A549 (cell line): ENCODE measurements at regions not wholly inside any gene's neighbourhood (a gene's known extent, or its start where the extent isn't known, plus 50 kb on each side); places are given as distances from the start of the nearest gene placed in this dataset.

Source experiments
- ATAC-seq, 2 experiments: fragments of 200-7000 bp in 1 of 2; fragments of >200 bp in 1 of 2; cut with Nextera tagmentation in 1 of 2; cut with Tn5 transposase in 1 of 2; 3 replicates each; pipeline versions ENCODE4 v1.8.0 to v1.9.1; 2018 to 2020; ENCODE audit warnings: mild to moderate bottlenecking in 1 of 2, moderate library complexity in 1 of 2
- CTCF ChIA-PET: fragments of 300-600 bp; sonication (Branson Sonifier 250); formaldehyde crosslinking; extraction: SDS; loops from one replicate; lab custom pipeline; 2021; ENCODE audit warnings: antibody characterized with exemption, inconsistent platforms; lab: Yijun Ruan, JAX
- POLR2A ChIA-PET: fragments of 350-600 bp; formaldehyde crosslinking; extraction: SDS; loops from one replicate; lab custom pipeline; 2021; ENCODE audit warnings: antibody characterized with exemption, inconsistent platforms; lab: Yijun Ruan, JAX
- DNase-seq, 2 experiments: peaks; one replicate each; pipeline versions ENCODE4 v3.0.0 to v3.0.0-alpha.2; 2011 to 2016; ENCODE audit warnings: low read depth in 1 of 2, low spot score in 1 of 2
- FAIRE-seq: peaks from 2 replicates; lab custom pipeline; 2011; peaks lifted over from hg19 to GRCh38; lab: Jason Lieb, UNC
- H3K27ac ChIP-seq, 2 experiments: fragments of >200 bp; sonication (Bioruptor Twin); formaldehyde crosslinking; 3 replicates each; pipeline ENCODE4 v1.5.1; 2016 to 2017
- H3K4me1 ChIP-seq: fragments of >200 bp; sonication (Bioruptor Twin); formaldehyde crosslinking; 3 replicates; pipeline ENCODE4 v1.6.1; 2016
- H3K4me2 ChIP-seq: fragments of >200 bp; sonication (Bioruptor Twin); formaldehyde crosslinking; 3 replicates; pipeline ENCODE4 v1.6.1; 2016
- H3K4me3 ChIP-seq: fragments of >200 bp; sonication (Bioruptor Twin); formaldehyde crosslinking; 3 replicates; pipeline ENCODE4 v1.5.1; 2016
- H3K9me3 ChIP-seq: fragments of >200 bp; sonication (Bioruptor Twin); formaldehyde crosslinking; 3 replicates; pipeline ENCODE4 v1.6.1; 2016
- CBX8 ChIP-seq: fragments of 200-600 bp; sonication (generic); IDR thresholded peaks from 2 replicates; pipeline ENCODE4 v1.6.1; 2016
- CHD2 ChIP-seq: fragments of 150-350 bp; IDR thresholded peaks from 2 replicates; pipeline ENCODE4 v1.6.1; 2014; ENCODE audit warnings: low read length; ENCODE audit not compliant: partially characterized antibody
- CHD4 ChIP-seq: fragments of 200-600 bp; sonication (generic); IDR thresholded peaks from 2 replicates; pipeline ENCODE4 v1.6.1; 2016; ENCODE audit warnings: antibody characterized with exemption, mild to moderate bottlenecking, borderline replicate concordance
- FOSL2 ChIP-seq, 2 experiments: fragments of 450-650 bp in 1 of 2; fragments of >200 bp in 1 of 2; sonication (Bioruptor Twin) in 1 of 2; formaldehyde crosslinking; IDR thresholded peaks; 2 replicates each; pipeline versions ENCODE4 v1.5.0 to v1.6.1; 2016 to 2020; ENCODE audit warnings: mild to moderate bottlenecking in 1 of 2, moderate library complexity in 1 of 2
- GATA3 ChIP-seq: IDR thresholded peaks from 2 replicates; pipeline ENCODE4 v1.6.1; 2012; ENCODE audit warnings: borderline replicate concordance
- HDAC2 ChIP-seq: fragments of 200-600 bp; sonication (generic); IDR thresholded peaks from 2 replicates; pipeline ENCODE4 v1.6.1; 2016
- HEYL ChIP-seq: fragments of 250-450 bp; sonication (Bioruptor Pico); IDR thresholded peaks from 2 replicates; pipeline ENCODE4 v1.8.0; 2021; ENCODE audit warnings: mild to moderate bottlenecking, moderate library complexity
- HMGXB4 ChIP-seq: fragments of 250-450 bp; sonication (Bioruptor Pico); IDR thresholded peaks from 2 replicates; pipeline ENCODE4 v1.5.0; 2021; ENCODE audit warnings: mild to moderate bottlenecking, moderate library complexity, borderline replicate concordance
- HOXA7 ChIP-seq: fragments of 250-450 bp; sonication (Bioruptor Pico); IDR thresholded peaks from 2 replicates; pipeline ENCODE4 v1.5.0; 2020; ENCODE audit warnings: mild to moderate bottlenecking, moderate library complexity
- HOXB5 ChIP-seq: fragments of 250-450 bp; sonication (Bioruptor Pico); IDR thresholded peaks from 2 replicates; pipeline ENCODE4 v1.5.0; 2020; ENCODE audit warnings: mild to moderate bottlenecking, moderate library complexity
- JUN ChIP-seq, 2 experiments: fragments of >200 bp; sonication (Bioruptor Twin); formaldehyde crosslinking; IDR thresholded peaks; 2 replicates in 1 of 2; 3 replicates in 1 of 2; pipeline ENCODE4 v1.6.1; 2016 to 2017
- JUNB ChIP-seq: fragments of >200 bp; sonication (Bioruptor Twin); formaldehyde crosslinking; IDR thresholded peaks from 2 replicates; pipeline ENCODE4 v1.6.1; 2016
- KDM1A ChIP-seq: fragments of 200-600 bp; sonication (generic); IDR thresholded peaks from 2 replicates; pipeline ENCODE4 v1.6.1; 2016; ENCODE audit warnings: low read depth, mild to moderate bottlenecking
- MAX ChIP-seq: IDR thresholded peaks from 2 replicates; pipeline ENCODE4 v1.6.1; 2012
- NFE2L2 ChIP-seq: fragments of 150-350 bp; conservative IDR thresholded peaks from 2 replicates; pipeline ENCODE4 v1.6.1; 2014; ENCODE audit warnings: low read length
- NR3C1 ChIP-seq: fragments of >200 bp; sonication (Bioruptor Twin); formaldehyde crosslinking; IDR thresholded peaks from 3 replicates; pipeline ENCODE4 v1.6.1; 2017
- POLR2A ChIP-seq: IDR thresholded peaks from 2 replicates; pipeline ENCODE4 v1.6.1; 2012; ENCODE audit warnings: mild to moderate bottlenecking, low read length
- RARB ChIP-seq: fragments of 250-450 bp; sonication (Bioruptor Pico); IDR thresholded peaks from 2 replicates; pipeline ENCODE4 v1.8.0; 2021; ENCODE audit warnings: mild to moderate bottlenecking, moderate library complexity
- RCOR1 ChIP-seq: fragments of 150-350 bp; IDR thresholded peaks from 2 replicates; pipeline ENCODE4 v1.6.1; 2014; ENCODE audit warnings: antibody characterized with exemption, low read length, low read depth
- RFX5 ChIP-seq: fragments of 450-650 bp; IDR thresholded peaks from 2 replicates; pipeline ENCODE4 v1.7.1; 2014; ENCODE audit warnings: antibody characterized with exemption, mild to moderate bottlenecking, moderate library complexity
- USF2 ChIP-seq: fragments of 450-650 bp; IDR thresholded peaks from 2 replicates; pipeline ENCODE4 v1.6.1; 2014; ENCODE audit warnings: antibody characterized with exemption
- ZFP36 ChIP-seq: fragments of 450-650 bp; IDR thresholded peaks from 2 replicates; pipeline ENCODE4 v1.6.1; 2014; ENCODE audit warnings: borderline replicate concordance; ENCODE audit not compliant: partially characterized antibody
- WGBS: methylation state at CpG from one replicate; pipeline ENCODE4 v1.1.6; 2017; ENCODE audit errors: missing lambda C conversion rate; 5-methylcytosine and 5-hydroxymethylcytosine counted together
- TF ChIP-seq, protein P1 (sequence below): fragments of 150-350 bp; IDR thresholded peaks from 2 replicates; pipeline ENCODE4 v1.6.1; 2014; ENCODE audit warnings: low read depth, mild to moderate bottlenecking, low read length
- TF ChIP-seq, protein P2 (sequence below): fragments of 250-450 bp; sonication (Bioruptor Pico); IDR thresholded peaks from 2 replicates; pipeline ENCODE4 v1.5.0; 2020; ENCODE audit warnings: low read depth, mild to moderate bottlenecking, moderate library complexity
- TF ChIP-seq, protein P3 (sequence below): IDR thresholded peaks from 2 replicates; pipeline ENCODE4 v1.6.1; 2012; ENCODE audit warnings: low read depth, borderline replicate concordance

DNA sequence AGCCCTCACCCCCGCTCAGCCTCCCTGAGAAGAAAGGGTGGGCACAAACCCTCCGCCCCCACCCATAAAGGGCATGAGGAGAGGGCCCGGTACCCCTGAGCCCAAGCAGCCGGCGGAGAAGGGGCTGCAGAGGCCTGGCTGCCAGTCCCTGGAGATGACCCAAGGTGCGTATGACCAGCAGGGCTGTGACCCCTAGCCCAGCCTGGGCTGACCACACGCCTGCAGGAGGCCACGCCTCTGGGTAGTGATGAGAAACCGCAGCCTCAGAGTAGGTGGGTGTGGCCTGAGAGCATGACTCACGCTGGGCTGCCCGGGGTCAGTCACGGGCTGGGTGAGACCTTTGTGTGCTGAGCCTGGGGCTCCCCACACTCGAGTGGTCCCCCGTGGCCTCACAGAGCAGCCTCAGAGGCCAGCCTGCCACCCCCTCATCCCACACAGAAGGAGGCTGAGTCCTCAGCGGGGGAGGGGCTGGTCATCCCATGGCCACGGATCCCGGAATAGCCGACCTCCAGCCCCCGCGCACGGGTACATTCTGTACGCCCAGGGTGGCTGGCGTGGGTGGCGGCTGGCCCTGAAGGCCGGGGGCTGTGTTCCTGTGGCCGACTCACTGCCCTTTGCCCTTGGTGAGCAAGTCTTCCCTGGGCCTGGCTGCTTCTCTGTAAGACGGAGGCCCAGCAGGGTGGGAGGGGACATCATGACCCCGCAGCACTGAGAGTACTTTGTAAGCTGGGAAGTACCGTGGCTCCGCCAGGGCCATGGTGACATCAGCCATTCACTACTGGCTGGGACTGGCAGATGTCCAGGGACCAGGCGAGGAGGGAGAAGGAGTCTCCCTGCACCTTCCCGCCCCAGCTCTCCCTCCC is 110.8 kb upstream of the OTOS start:
- Histone ChIP-seq H3K4me1 (peaks cover 37% of the 10 kb centered on the region), H3K9me3 (no peaks in the 10 kb centered on the region), H3K4me2 (peak overlapping the region; percentile 93), H3K27ac (peak overlapping the region; percentile 94 to 98), H3K4me3 (peak overlapping the region; percentile 42)
- ChIA-PET CTCF (interaction anchor here (1.1 to 1.9 kb wide), 6 partner anchors 9 to 187 kb away, joined by 3 to 6 read pairs (median 5); no protein-coding TSS in a partner anchor), POLR2A (interaction anchor here (1.0 to 1.5 kb wide), 2 partner anchors 135 to 183 kb away, joined by 3 read pairs; no protein-coding TSS in a partner anchor)
- no peak for FAIRE-seq
- peak; percentile 80 to 84 for DNase-seq
- TF ChIP-seq MAX: peak; percentile 44; the same call in 1 of the 2 replicates
- TF ChIP-seq RFX5: no peak
- peak; percentile 33; the same call in 1 of the 2 replicates for TF ChIP-seq JUNB
- no peak for TF ChIP-seq HOXB5 (CRISPR knock-in tag)
- peak; percentile 26; the same call in 1 of the 2 replicates for TF ChIP-seq POLR2A
- TF ChIP-seq FOSL2 (IDR thresholded peaks at IDR 0.05): peak; percentile 24; the same call in 1 of the 2 replicates
- peak; percentile 93 for TF ChIP-seq FOSL2 (CRISPR knock-in tag; IDR thresholded peaks at IDR 0.05)
- peak in 1 of 2 experiments; percentile 41; a peak in 1 of 5 replicates for TF ChIP-seq JUN (IDR thresholded peaks at IDR 0.05)
- TF ChIP-seq USF2: no peak
- peak; percentile 92 to 95 for ATAC-seq
- 11% methylated on average over 13 of the region's 32 CpGs for WGBS

DNA sequence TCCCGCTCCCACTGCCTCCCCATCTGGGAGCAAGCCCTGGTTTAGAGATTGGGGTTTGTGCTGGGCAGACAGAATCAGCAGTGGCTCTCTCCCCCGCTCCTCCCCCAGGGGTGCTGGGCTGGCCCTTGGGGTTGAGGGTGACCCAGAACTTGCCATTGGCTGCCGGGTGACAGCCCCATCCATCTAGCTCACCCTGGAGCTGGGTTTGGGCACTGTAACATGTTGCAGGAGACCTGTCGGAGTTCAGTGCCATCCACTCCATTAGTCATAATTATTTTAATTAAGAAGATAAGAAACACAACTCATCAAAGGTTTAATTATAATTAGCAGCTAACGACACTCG is 111.4 kb upstream of the OTOS start:
- H3K27ac ChIP-seq: peak overlapping the region; percentile 94 to 98
- ChIA-PET POLR2A (interaction anchor here (1.0 to 1.5 kb wide), 2 partner anchors 134 to 183 kb away, joined by 3 read pairs; no protein-coding TSS in a partner anchor), CTCF (interaction anchor here (0.7 to 1.9 kb wide), 9 partner anchors 8 to 187 kb away, joined by 3 to 6 read pairs (median 3); partner anchors contain the start of gene GPC1)
- DNase-seq (no peak), FAIRE-seq (no peak), ATAC-seq (peak; percentile 2 to 3; a peak in 2 of 6 replicates)
- no peaks in the 10 kb centered on the region for H3K9me3 ChIP-seq
- H3K4me1 ChIP-seq: peaks cover 40% of the 10 kb centered on the region
- WGBS: 84% methylated on average over 5 of the region's 6 CpGs
- peak overlapping the region; percentile 93 for H3K4me2 ChIP-seq
- TF ChIP-seq HDAC2 (no peak), NFE2L2 (no peak), JUNB (no peak), HOXA7 (CRISPR knock-in tag) (no peak), CHD4 (no peak), RARB (CRISPR knock-in tag) (no peak), NR3C1 (no peak), CBX8 (no peak), ZFP36 (no peak), RCOR1 (no peak), MAX (no peak), HEYL (CRISPR knock-in tag) (no peak), GATA3 (no peak), HMGXB4 (CRISPR knock-in tag) (no peak), RFX5 (no peak), CHD2 (no peak), KDM1A (no peak)
- TF ChIP-seq, protein P1, sequence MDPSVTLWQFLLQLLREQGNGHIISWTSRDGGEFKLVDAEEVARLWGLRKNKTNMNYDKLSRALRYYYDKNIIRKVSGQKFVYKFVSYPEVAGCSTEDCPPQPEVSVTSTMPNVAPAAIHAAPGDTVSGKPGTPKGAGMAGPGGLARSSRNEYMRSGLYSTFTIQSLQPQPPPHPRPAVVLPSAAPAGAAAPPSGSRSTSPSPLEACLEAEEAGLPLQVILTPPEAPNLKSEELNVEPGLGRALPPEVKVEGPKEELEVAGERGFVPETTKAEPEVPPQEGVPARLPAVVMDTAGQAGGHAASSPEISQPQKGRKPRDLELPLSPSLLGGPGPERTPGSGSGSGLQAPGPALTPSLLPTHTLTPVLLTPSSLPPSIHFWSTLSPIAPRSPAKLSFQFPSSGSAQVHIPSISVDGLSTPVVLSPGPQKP: no peak
- TF ChIP-seq, protein P2, sequence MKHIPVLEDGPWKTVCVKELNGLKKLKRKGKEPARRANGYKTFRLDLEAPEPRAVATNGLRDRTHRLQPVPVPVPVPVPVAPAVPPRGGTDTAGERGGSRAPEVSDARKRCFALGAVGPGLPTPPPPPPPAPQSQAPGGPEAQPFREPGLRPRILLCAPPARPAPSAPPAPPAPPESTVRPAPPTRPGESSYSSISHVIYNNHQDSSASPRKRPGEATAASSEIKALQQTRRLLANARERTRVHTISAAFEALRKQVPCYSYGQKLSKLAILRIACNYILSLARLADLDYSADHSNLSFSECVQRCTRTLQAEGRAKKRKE: no peak
- TF ChIP-seq, protein P3, sequence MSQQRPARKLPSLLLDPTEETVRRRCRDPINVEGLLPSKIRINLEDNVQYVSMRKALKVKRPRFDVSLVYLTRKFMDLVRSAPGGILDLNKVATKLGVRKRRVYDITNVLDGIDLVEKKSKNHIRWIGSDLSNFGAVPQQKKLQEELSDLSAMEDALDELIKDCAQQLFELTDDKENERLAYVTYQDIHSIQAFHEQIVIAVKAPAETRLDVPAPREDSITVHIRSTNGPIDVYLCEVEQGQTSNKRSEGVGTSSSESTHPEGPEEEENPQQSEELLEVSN: no peak
- peak overlapping the region; percentile 42; the same call in 2 of the 3 replicates for H3K4me3 ChIP-seq
